ENCODE measurements at regions not wholly inside any gene's neighbourhood (a gene's known extent, or its start where the extent isn't known, plus 50 kb on each side); places are given as distances from the start of the nearest gene placed in this dataset.

GRCh38 chr1:11373895-11374747 is 101.1 kb downstream of the UBIAD1 start:
- no peak for DNase-seq

- DNase-seq = no peak
These were observed 101.7 kb downstream of the UBIAD1 start for GRCh38 chr1:11374748-11375110.

- DNase-seq = no peak
These were observed 101.9 kb upstream of the DISP3 start for GRCh38 chr1:11377001-11377583.

GRCh38 chr1:11377954-11378353 is 101.0 kb upstream of the DISP3 start:
- no peak for DNase-seq

- no peak for DNase-seq
These were observed 99.1 kb upstream of the DISP3 start for GRCh38 chr1:11379851-11380250.

- DNase-seq = no peak
These were observed 98.5 kb upstream of the DISP3 start for GRCh38 chr1:11380500-11380899.

- DNase-seq = no peak
These were observed 95.3 kb upstream of the DISP3 start for GRCh38 chr1:11383553-11384169.

GRCh38 chr1:11384170-11384554 is 94.8 kb upstream of the DISP3 start:
- DNase-seq = no peak

- no peak for DNase-seq
These were observed 91.1 kb upstream of the DISP3 start for GRCh38 chr1:11387829-11388228.

GRCh38 chr1:11388617-11389016 is 90.3 kb upstream of the DISP3 start:
- no peak for DNase-seq

- DNase-seq = no peak
These were observed 87.6 kb upstream of the DISP3 start for GRCh38 chr1:11391327-11391726.

- DNase-seq = no peak
These were observed 87.1 kb upstream of the DISP3 start for GRCh38 chr1:11391886-11392285.

- DNase-seq = no peak
These were observed 84.2 kb upstream of the DISP3 start for GRCh38 chr1:11394592-11395245.

- no peak for DNase-seq
These were observed 83.3 kb upstream of the DISP3 start for GRCh38 chr1:11395616-11396015.

- DNase-seq = peak; percentile 41
These were observed 81.6 kb upstream of the DISP3 start for GRCh38 chr1:11397151-11397901.

GRCh38 chr1:11399250-11399649 is 79.7 kb upstream of the DISP3 start:
- DNase-seq = no peak

- no peak for DNase-seq
These were observed 78.8 kb upstream of the DISP3 start for GRCh38 chr1:11400155-11400554.

- no peak for DNase-seq
These were observed 78.4 kb upstream of the DISP3 start for GRCh38 chr1:11400567-11400966.

GRCh38 chr1:11406845-11407244 is 72.1 kb upstream of the DISP3 start:
- no peak for DNase-seq

- no peak for DNase-seq
These were observed 71.5 kb upstream of the DISP3 start for GRCh38 chr1:11407301-11407994.

GRCh38 chr1:11412141-11412540 is 66.8 kb upstream of the DISP3 start:
- no peak for DNase-seq

- DNase-seq = peak; percentile 90
These were observed 65.0 kb upstream of the DISP3 start for GRCh38 chr1:11413986-11414391.
